ENCODE measurements at regions not wholly inside any gene's neighbourhood (a gene's known extent, or its start where the extent isn't known, plus 50 kb on each side); places are given as distances from the start of the nearest gene placed in this dataset.
"Not testable (repeated sequence)": the region's sequence is repeated elsewhere in the genome, so short reads cannot be mapped to it uniquely, and the experiment has no call there.

GRCh38 chr1:87986130-87986866, 657.6 kb downstream of the LMO4 start:
- no peak for DNase-seq
- Histone ChIP-seq H3K9me2 (replicated peaks; ENCODE audit: insufficient read depth, low read length) (no peaks in the 10 kb centered on the region), H3K27me3 (ENCODE audit: low read length) (no peaks in the 10 kb centered on the region), H3K27ac (ENCODE audit: low read length) (no peak overlapping the region), H3K4me1 (ENCODE audit: low read length) (no peaks in the 10 kb centered on the region), H2AFZ (ENCODE audit: low read length) (no peak overlapping the region), H3K9ac (ENCODE audit: low read length) (no peak overlapping the region), H3K79me2 (ENCODE audit: low read length) (no peaks in the 10 kb centered on the region), H3K4me3 (ENCODE audit: low read length) (no peak overlapping the region), H3K9me3 (ENCODE audit: low read length) (no peaks in the 10 kb centered on the region), H4K20me1 (ENCODE audit: insufficient read depth, low read depth, low read length) (no peaks in the 10 kb centered on the region), H3K4me2 (ENCODE audit: low read depth, low read length, poor library complexity, severe bottlenecking) (no peak overlapping the region), H3K36me3 (ENCODE audit: insufficient read depth, low read length) (no peaks in the 10 kb centered on the region)

- Histone ChIP-seq H3K4me1 (ENCODE audit: low read length) (no peaks in the 10 kb centered on the region), H2AFZ (ENCODE audit: low read length) (no peak overlapping the region), H3K9me3 (ENCODE audit: low read length) (no peaks in the 10 kb centered on the region), H3K9me2 (replicated peaks; ENCODE audit: insufficient read depth, low read length) (no peaks in the 10 kb centered on the region), H3K4me3 (ENCODE audit: low read length) (no peak overlapping the region), H3K27me3 (ENCODE audit: low read length) (no peaks in the 10 kb centered on the region), H4K20me1 (ENCODE audit: insufficient read depth, low read depth, low read length) (no peaks in the 10 kb centered on the region), H3K27ac (ENCODE audit: low read length) (no peak overlapping the region), H3K36me3 (ENCODE audit: insufficient read depth, low read length) (no peaks in the 10 kb centered on the region), H3K79me2 (ENCODE audit: low read length) (no peaks in the 10 kb centered on the region), H3K4me2 (ENCODE audit: low read depth, low read length, poor library complexity, severe bottlenecking) (no peak overlapping the region), H3K9ac (ENCODE audit: low read length) (no peak overlapping the region)
- DNase-seq = no peak
Observed at GRCh38 chr1:87989346-87989745, 660.7 kb downstream of the LMO4 start.

- H3K27me3 ChIP-seq (ENCODE audit: low read length); DNase-seq; H3K4me3 ChIP-seq (ENCODE audit: low read length); H3K9me2 ChIP-seq (replicated peaks; ENCODE audit: insufficient read depth, low read length); H4K20me1 ChIP-seq (ENCODE audit: insufficient read depth, low read depth, low read length); H3K4me1 ChIP-seq (ENCODE audit: low read length); H3K27ac ChIP-seq (ENCODE audit: low read length); H3K36me3 ChIP-seq (ENCODE audit: insufficient read depth, low read length); H3K79me2 ChIP-seq (ENCODE audit: low read length); H2AFZ ChIP-seq (ENCODE audit: low read length); H3K9ac ChIP-seq (ENCODE audit: low read length); H3K4me2 ChIP-seq (ENCODE audit: low read depth, low read length, poor library complexity, severe bottlenecking); H3K9me3 ChIP-seq (ENCODE audit: low read length): not testable (repeated sequence)
Observed at GRCh38 chr1:87992536-87992935, 663.9 kb downstream of the LMO4 start.

GRCh38 chr1:87993051-87993450, 664.4 kb downstream of the LMO4 start:
- H3K9me3 ChIP-seq (ENCODE audit: low read length) = no peaks in the 10 kb centered on the region
- no peaks in the 10 kb centered on the region for H3K27me3 ChIP-seq (ENCODE audit: low read length)
- H3K4me2 ChIP-seq (ENCODE audit: low read depth, low read length, poor library complexity, severe bottlenecking) = no peak overlapping the region
- no peaks in the 10 kb centered on the region for H4K20me1 ChIP-seq (ENCODE audit: insufficient read depth, low read depth, low read length)
- no peaks in the 10 kb centered on the region for H3K4me1 ChIP-seq (ENCODE audit: low read length)
- no peaks in the 10 kb centered on the region for H3K9me2 ChIP-seq (replicated peaks; ENCODE audit: insufficient read depth, low read length)
- DNase-seq = no peak
- H3K4me3 ChIP-seq (ENCODE audit: low read length) = no peak overlapping the region
- no peak overlapping the region for H3K9ac ChIP-seq (ENCODE audit: low read length)
- H3K79me2 ChIP-seq (ENCODE audit: low read length) = no peaks in the 10 kb centered on the region
- H3K27ac ChIP-seq (ENCODE audit: low read length) = no peak overlapping the region
- H3K36me3 ChIP-seq (ENCODE audit: insufficient read depth, low read length) = no peaks in the 10 kb centered on the region
- no peak overlapping the region for H2AFZ ChIP-seq (ENCODE audit: low read length)

- Histone ChIP-seq H4K20me1 (ENCODE audit: insufficient read depth, low read depth, low read length) (no peaks in the 10 kb centered on the region), H3K79me2 (ENCODE audit: low read length) (no peaks in the 10 kb centered on the region), H3K4me1 (ENCODE audit: low read length) (no peaks in the 10 kb centered on the region), H3K9me2 (replicated peaks; ENCODE audit: insufficient read depth, low read length) (no peaks in the 10 kb centered on the region), H3K4me2 (ENCODE audit: low read depth, low read length, poor library complexity, severe bottlenecking) (no peak overlapping the region), H3K9ac (ENCODE audit: low read length) (no peak overlapping the region), H3K4me3 (ENCODE audit: low read length) (no peak overlapping the region), H3K27ac (ENCODE audit: low read length) (no peak overlapping the region), H3K9me3 (ENCODE audit: low read length) (no peaks in the 10 kb centered on the region), H3K27me3 (ENCODE audit: low read length) (no peaks in the 10 kb centered on the region), H2AFZ (ENCODE audit: low read length) (no peak overlapping the region), H3K36me3 (ENCODE audit: insufficient read depth, low read length) (no peaks in the 10 kb centered on the region)
- DNase-seq = no peak
Observed at GRCh38 chr1:87999852-88000251, 671.2 kb downstream of the LMO4 start.

- no peaks in the 10 kb centered on the region for H3K79me2 ChIP-seq (ENCODE audit: low read length)
- H3K9ac ChIP-seq (ENCODE audit: low read length) = no peak overlapping the region
- H3K4me1 ChIP-seq (ENCODE audit: low read length) = no peaks in the 10 kb centered on the region
- no peaks in the 10 kb centered on the region for H3K27me3 ChIP-seq (ENCODE audit: low read length)
- H3K9me2 ChIP-seq (replicated peaks; ENCODE audit: insufficient read depth, low read length) = no peaks in the 10 kb centered on the region
- no peaks in the 10 kb centered on the region for H3K36me3 ChIP-seq (ENCODE audit: insufficient read depth, low read length)
- no peaks in the 10 kb centered on the region for H3K9me3 ChIP-seq (ENCODE audit: low read length)
- no peaks in the 10 kb centered on the region for H4K20me1 ChIP-seq (ENCODE audit: insufficient read depth, low read depth, low read length)
- no peak for DNase-seq
- no peak overlapping the region for H3K4me3 ChIP-seq (ENCODE audit: low read length)
- no peak overlapping the region for H3K27ac ChIP-seq (ENCODE audit: low read length)
- H3K4me2 ChIP-seq (ENCODE audit: low read depth, low read length, poor library complexity, severe bottlenecking) = no peak overlapping the region
- H2AFZ ChIP-seq (ENCODE audit: low read length) = no peak overlapping the region
Observed at GRCh38 chr1:88001460-88001859, 672.8 kb downstream of the LMO4 start.

GRCh38 chr1:88003255-88003654, 674.6 kb downstream of the LMO4 start:
- Histone ChIP-seq H3K79me2 (ENCODE audit: low read length) (no peaks in the 10 kb centered on the region), H4K20me1 (ENCODE audit: insufficient read depth, low read depth, low read length) (no peaks in the 10 kb centered on the region), H3K9ac (ENCODE audit: low read length) (no peak overlapping the region), H3K4me2 (ENCODE audit: low read depth, low read length, poor library complexity, severe bottlenecking) (no peak overlapping the region), H3K27ac (ENCODE audit: low read length) (no peak overlapping the region), H2AFZ (ENCODE audit: low read length) (no peak overlapping the region), H3K36me3 (ENCODE audit: insufficient read depth, low read length) (no peaks in the 10 kb centered on the region), H3K4me3 (ENCODE audit: low read length) (no peak overlapping the region), H3K9me3 (ENCODE audit: low read length) (no peaks in the 10 kb centered on the region), H3K9me2 (replicated peaks; ENCODE audit: insufficient read depth, low read length) (no peaks in the 10 kb centered on the region), H3K4me1 (ENCODE audit: low read length) (no peaks in the 10 kb centered on the region), H3K27me3 (ENCODE audit: low read length) (no peaks in the 10 kb centered on the region)
- no peak for DNase-seq

- Histone ChIP-seq H3K4me1 (ENCODE audit: low read length) (no peaks in the 10 kb centered on the region), H3K9ac (ENCODE audit: low read length) (no peak overlapping the region), H3K4me3 (ENCODE audit: low read length) (no peak overlapping the region), H3K79me2 (ENCODE audit: low read length) (no peaks in the 10 kb centered on the region), H3K27ac (ENCODE audit: low read length) (no peak overlapping the region), H3K36me3 (ENCODE audit: insufficient read depth, low read length) (no peaks in the 10 kb centered on the region), H2AFZ (ENCODE audit: low read length) (no peak overlapping the region), H4K20me1 (ENCODE audit: insufficient read depth, low read depth, low read length) (no peaks in the 10 kb centered on the region), H3K27me3 (ENCODE audit: low read length) (no peaks in the 10 kb centered on the region), H3K9me2 (replicated peaks; ENCODE audit: insufficient read depth, low read length) (no peaks in the 10 kb centered on the region), H3K9me3 (ENCODE audit: low read length) (no peaks in the 10 kb centered on the region), H3K4me2 (ENCODE audit: low read depth, low read length, poor library complexity, severe bottlenecking) (no peak overlapping the region)
- no peak for DNase-seq
Observed at GRCh38 chr1:88009916-88010315, 674.2 kb upstream of the PKN2 start.
